Osteocyte (in vitro differentiated cells): ENCODE measurements at regions not wholly inside any gene's neighbourhood (a gene's known extent, or its start where the extent isn't known, plus 50 kb on each side); places are given as distances from the start of the nearest gene placed in this dataset.
A peak's percentile ranks its signal among the peaks of the same experiment; 100 is the strongest.
"Not testable (repeated sequence)": the region's sequence is repeated elsewhere in the genome, so short reads cannot be mapped to it uniquely, and the experiment has no call there.

Experiments
- DNase-seq: peaks from one replicate; pipeline ENCODE4 v3.0.0; 2021; ENCODE audit warnings: mixed read lengths; ENCODE audit not compliant: unreplicated experiment; ENCODE audit errors: extremely low spot score
- H3K27ac Mint-ChIP-seq: one replicate; pipeline ENCODE4 v1.8.0; 2021; ENCODE audit warnings: mild to moderate bottlenecking, mixed read lengths; ENCODE audit not compliant: unreplicated experiment
- H3K27me3 Mint-ChIP-seq: one replicate; pipeline ENCODE4 v1.8.0; 2021; ENCODE audit warnings: mixed read lengths; ENCODE audit not compliant: unreplicated experiment
- H3K36me3 Mint-ChIP-seq: one replicate; pipeline ENCODE4 v1.8.0; 2021; ENCODE audit warnings: mixed read lengths; ENCODE audit not compliant: unreplicated experiment
- H3K4me1 Mint-ChIP-seq: one replicate; pipeline ENCODE4 v1.8.0; 2021; ENCODE audit warnings: mixed read lengths; ENCODE audit not compliant: unreplicated experiment
- H3K4me3 Mint-ChIP-seq: one replicate; pipeline ENCODE4 v1.8.0; 2021; ENCODE audit warnings: mild to moderate bottlenecking, moderate library complexity, mixed read lengths; ENCODE audit not compliant: unreplicated experiment
- H3K9me3 Mint-ChIP-seq: one replicate; pipeline ENCODE4 v1.8.0; 2021; ENCODE audit warnings: mixed read lengths; ENCODE audit not compliant: unreplicated experiment
- TF ChIP-seq, protein P1 (sequence below): fragments of 200-600 bp; sonication (generic); IDR thresholded peaks from 2 replicates; pipeline ENCODE4 v1.5.0; 2021; ENCODE audit warnings: antibody characterized with exemption, mild to moderate bottlenecking, moderate library complexity

DNA sequence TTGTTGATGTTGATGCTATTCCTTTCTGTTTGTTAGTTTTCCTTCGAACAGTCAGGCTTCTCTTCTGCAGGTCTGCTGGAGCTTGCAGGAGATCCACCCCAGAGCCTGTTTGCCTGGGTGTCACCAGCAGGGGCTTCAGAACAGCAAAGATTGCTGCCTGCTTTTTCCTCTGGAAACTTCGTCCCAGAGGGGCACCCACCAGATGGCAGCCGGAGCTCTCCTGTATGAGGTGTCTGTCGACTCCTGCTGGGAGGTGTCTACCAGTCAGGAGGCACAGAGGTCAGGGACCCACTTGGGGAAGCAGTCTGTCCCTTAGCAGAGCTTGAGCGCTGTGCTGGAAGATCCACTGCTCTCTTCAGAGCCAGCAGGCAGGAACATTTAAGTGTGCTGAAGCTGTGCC is 303.2 kb downstream of the ZIC1 start:
- no peaks in the 10 kb centered on the region for H3K27me3 Mint-ChIP-seq
- H3K27ac Mint-ChIP-seq, result no peak overlapping the region
- no peak overlapping the region for H3K4me3 Mint-ChIP-seq
- H3K4me1 Mint-ChIP-seq, result peaks cover 3% of the 10 kb centered on the region
- DNase-seq, result no peak
- peaks cover 5% of the 10 kb centered on the region for H3K9me3 Mint-ChIP-seq
- H3K36me3 Mint-ChIP-seq, result no peaks in the 10 kb centered on the region
- TF ChIP-seq, protein P1, sequence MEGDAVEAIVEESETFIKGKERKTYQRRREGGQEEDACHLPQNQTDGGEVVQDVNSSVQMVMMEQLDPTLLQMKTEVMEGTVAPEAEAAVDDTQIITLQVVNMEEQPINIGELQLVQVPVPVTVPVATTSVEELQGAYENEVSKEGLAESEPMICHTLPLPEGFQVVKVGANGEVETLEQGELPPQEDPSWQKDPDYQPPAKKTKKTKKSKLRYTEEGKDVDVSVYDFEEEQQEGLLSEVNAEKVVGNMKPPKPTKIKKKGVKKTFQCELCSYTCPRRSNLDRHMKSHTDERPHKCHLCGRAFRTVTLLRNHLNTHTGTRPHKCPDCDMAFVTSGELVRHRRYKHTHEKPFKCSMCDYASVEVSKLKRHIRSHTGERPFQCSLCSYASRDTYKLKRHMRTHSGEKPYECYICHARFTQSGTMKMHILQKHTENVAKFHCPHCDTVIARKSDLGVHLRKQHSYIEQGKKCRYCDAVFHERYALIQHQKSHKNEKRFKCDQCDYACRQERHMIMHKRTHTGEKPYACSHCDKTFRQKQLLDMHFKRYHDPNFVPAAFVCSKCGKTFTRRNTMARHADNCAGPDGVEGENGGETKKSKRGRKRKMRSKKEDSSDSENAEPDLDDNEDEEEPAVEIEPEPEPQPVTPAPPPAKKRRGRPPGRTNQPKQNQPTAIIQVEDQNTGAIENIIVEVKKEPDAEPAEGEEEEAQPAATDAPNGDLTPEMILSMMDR, result no peak

DNA sequence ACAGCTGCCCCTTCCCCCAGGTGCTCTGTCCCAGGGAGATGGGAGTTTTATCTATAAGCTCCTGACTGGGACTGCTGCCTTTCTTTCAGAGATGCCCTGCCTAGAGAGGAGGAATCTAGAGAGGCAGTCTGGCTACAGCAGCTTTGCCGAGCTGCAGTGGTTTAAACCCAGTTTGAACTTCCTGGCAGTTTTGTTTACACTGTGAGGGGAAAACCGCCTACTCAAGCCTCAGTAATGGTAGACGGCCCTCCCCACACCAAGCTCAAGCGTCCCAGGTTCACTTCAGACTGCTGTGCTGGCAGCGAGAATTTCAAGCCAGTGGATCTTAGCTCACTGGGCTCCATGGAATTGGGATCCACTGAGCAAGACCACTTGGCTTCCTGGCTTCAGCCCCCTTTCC is 303.6 kb downstream of the ZIC1 start:
- not testable (repeated sequence) for H3K4me1 Mint-ChIP-seq, H3K27me3 Mint-ChIP-seq, H3K9me3 Mint-ChIP-seq, H3K4me3 Mint-ChIP-seq, H3K27ac Mint-ChIP-seq, H3K36me3 Mint-ChIP-seq, DNase-seq

DNA sequence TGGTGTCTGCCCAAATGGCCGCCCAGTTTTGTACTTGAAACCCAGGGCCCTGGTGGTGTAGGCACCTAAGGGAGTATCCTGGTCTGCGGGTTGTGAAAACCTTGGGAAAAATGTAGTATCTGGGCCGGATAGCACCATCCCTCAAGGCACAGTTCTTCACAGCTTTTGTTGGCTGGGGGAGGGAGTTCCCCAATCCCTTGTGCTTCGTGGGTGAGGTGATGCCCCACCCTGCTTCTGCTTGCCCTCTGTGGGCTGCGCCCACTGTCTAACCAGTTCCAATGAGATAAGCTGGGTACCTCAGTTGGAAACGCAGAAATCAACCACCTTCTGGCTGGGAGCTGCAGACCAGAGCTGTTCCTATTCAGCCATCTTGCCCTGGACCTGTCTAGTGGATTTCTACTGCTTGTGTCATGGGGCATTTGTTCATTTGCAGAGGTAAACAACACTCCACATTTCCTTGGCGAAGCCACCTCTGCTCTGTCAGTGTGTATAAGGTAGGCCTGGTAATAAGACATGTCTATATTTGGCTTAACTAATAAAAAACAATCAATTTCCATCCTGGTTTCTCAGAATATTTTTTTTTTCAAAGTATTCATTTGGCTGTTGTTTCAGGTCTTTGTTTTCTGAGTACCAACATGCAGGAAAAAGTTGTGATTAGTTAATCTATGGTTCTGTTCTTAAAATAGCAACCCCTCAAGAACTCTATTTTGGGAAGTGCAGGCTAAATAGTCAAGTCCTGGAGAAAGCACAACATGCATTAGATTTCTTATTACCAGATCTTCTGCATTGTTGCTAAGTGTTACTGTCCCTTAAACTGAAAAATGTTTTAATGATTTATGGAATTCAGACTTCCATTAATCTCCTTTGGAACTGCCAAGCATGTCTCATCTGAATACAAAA is 304.3 kb downstream of the ZIC1 start:
- Mint-ChIP-seq H3K27ac (no peak overlapping the region), H3K27me3 (no peaks in the 10 kb centered on the region)
- no peak for DNase-seq

DNA sequence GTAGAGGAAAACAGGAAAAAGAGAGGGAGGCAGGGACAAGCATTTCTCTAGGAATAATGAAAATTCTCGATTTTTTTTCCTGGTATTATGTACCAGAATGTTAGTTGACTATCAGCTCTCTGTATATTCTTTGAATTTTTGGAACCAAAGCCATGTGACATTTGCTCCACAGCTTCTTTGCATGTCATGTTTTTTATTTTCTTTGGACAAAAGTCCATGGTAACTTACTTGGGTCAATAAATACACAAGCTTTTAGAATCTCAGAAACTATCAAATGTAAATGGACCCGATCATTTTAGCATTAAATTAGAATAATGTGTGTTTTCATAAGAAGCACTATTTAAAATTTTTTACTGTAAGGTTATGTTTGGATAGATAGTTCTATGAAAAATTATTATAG is 320.5 kb downstream of the ZIC1 start:
- Mint-ChIP-seq H3K27ac (peak overlapping the region; percentile 66), H3K9me3 (no peaks in the 10 kb centered on the region), H3K27me3 (no peaks in the 10 kb centered on the region), H3K4me1 (peaks cover 12% of the 10 kb centered on the region), H3K36me3 (no peaks in the 10 kb centered on the region), H3K4me3 (no peak overlapping the region)
- DNase-seq, result no peak
- TF ChIP-seq, protein P1, result no peak

More for the DNA sequence above, 304.3 kb downstream of the ZIC1 start:
- TF ChIP-seq, protein P1, result no peak
- Mint-ChIP-seq H3K4me3 (no peak overlapping the region), H3K4me1 (peaks cover 3% of the 10 kb centered on the region), H3K36me3 (no peaks in the 10 kb centered on the region), H3K9me3 (peaks cover 8% of the 10 kb centered on the region)

DNA sequence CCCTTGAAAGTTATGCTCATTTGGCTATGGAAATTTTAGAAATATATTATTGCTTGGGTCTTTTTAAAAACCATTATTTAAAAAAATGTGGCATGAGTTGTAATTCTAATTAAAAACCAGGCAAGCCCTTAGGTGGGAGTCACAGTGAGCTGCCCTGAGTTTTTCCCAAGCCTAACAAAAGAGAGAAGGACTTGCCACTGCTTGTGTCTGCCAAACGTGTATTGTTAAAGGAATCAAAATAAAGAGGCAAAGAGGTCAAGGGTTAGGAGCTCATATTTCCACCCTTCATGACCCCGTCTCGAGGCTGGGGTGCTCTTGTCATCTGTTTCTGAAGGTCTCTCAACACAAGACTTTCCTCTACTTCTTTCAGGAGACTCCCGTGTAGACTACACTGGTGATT is 321.1 kb downstream of the ZIC1 start:
- TF ChIP-seq, protein P1, result no peak
- Mint-ChIP-seq H3K27me3 (no peaks in the 10 kb centered on the region), H3K36me3 (no peaks in the 10 kb centered on the region), H3K4me1 (peaks cover 12% of the 10 kb centered on the region), H3K9me3 (no peaks in the 10 kb centered on the region), H3K27ac (peak overlapping the region; percentile 66), H3K4me3 (no peak overlapping the region)
- DNase-seq, result no peak
